ENCODE measurements at regions not wholly inside any gene's neighbourhood (a gene's known extent, or its start where the extent isn't known, plus 50 kb on each side); places are given as distances from the start of the nearest gene placed in this dataset.

DNA sequence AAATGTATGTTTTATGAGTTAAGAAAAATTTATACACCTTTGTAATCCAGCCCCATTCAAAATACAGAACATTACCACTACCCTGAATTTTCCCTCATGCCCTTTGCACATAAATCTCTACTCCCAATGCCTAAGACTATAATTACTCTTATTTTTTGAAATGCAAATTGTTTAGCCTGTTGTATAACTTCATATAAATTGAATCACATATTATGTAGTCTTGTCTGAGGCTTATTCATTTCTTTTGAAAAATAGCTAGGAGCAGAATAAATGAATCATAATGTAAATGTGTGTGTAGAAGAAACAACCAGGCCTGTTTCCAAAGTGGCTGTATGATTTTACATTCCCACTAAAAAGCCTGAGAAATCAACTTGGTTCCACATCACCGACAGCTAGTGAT is 319.8 kb downstream of the DCAF12L2 start:
- TF ChIP-seq, protein P1, sequence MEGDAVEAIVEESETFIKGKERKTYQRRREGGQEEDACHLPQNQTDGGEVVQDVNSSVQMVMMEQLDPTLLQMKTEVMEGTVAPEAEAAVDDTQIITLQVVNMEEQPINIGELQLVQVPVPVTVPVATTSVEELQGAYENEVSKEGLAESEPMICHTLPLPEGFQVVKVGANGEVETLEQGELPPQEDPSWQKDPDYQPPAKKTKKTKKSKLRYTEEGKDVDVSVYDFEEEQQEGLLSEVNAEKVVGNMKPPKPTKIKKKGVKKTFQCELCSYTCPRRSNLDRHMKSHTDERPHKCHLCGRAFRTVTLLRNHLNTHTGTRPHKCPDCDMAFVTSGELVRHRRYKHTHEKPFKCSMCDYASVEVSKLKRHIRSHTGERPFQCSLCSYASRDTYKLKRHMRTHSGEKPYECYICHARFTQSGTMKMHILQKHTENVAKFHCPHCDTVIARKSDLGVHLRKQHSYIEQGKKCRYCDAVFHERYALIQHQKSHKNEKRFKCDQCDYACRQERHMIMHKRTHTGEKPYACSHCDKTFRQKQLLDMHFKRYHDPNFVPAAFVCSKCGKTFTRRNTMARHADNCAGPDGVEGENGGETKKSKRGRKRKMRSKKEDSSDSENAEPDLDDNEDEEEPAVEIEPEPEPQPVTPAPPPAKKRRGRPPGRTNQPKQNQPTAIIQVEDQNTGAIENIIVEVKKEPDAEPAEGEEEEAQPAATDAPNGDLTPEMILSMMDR (IDR thresholded peaks at IDR 0.05) = no peak
- TF ChIP-seq POLR2AphosphoS5 (IDR thresholded peaks at IDR 0.05) (no peak), EP300 (IDR thresholded peaks at IDR 0.05) (no peak), POLR2A (IDR thresholded peaks at IDR 0.05) (no peak)

Measured in gastroesophageal sphincter (tissue), 3 donors.